Heart left ventricle (tissue), 13 donors: ENCODE measurements at regions not wholly inside any gene's neighbourhood (a gene's known extent, or its start where the extent isn't known, plus 50 kb on each side); places are given as distances from the start of the nearest gene placed in this dataset.

Experiments
- POLR2A ChIP-seq, 2 donors: fragments of 450-650 bp; IDR thresholded peaks; one replicate each; pipeline ENCODE4 v1.6.1; 2017; ENCODE audit warnings: antibody characterized with exemption in 2 of 2, mild to moderate bottlenecking in 2 of 2, moderate library complexity in 2 of 2
- TF ChIP-seq, protein P1 (sequence below), 12 donors: fragments of 200-600 bp; sonication (generic) in 4 of 12; IDR thresholded peaks; one replicate each; pipeline versions ENCODE4 v1.5.0 to v1.8.0; 2018 to 2022; ENCODE audit warnings: antibody characterized with exemption in 12 of 12, mild to moderate bottlenecking in 5 of 12
- donor health status: ischemic (EF 13 %, LVEDD 7.1; RV severe dilation, severe dysfunction).
- donor health status: DM: no; HTN: yes; CAD: no.
- donor health status: DM: no; HTN: no; CAD: no.
- donor health status: ischemic (EF 25% LVEDD 6.9; RV normal size, moderate dysfunction).
- donor health status: ischemic (EF 25% LVEDD 5.7; RV mildly dilated, moderate dysfunction).
- donor health status: ischemic (EF 35%, LVEDD 5.7; RV mildly dilated, moderate dysfunction).
- donor health status: nonischemic (EF 11% LVEDD 7.7; RV severe dilation, severe dysfunction).
- donor health status: DM: yes; HTN: yes; CAD: no.
- donor health status: PGD.
- donor health status: ischemic (EF 29% LVEDD 5.4; RV normal size, mild dysfunction).
- donor health status: nonischemic (EF 23%, LVEDD 6.1; RV moderate dilation, normal function).

DNA sequence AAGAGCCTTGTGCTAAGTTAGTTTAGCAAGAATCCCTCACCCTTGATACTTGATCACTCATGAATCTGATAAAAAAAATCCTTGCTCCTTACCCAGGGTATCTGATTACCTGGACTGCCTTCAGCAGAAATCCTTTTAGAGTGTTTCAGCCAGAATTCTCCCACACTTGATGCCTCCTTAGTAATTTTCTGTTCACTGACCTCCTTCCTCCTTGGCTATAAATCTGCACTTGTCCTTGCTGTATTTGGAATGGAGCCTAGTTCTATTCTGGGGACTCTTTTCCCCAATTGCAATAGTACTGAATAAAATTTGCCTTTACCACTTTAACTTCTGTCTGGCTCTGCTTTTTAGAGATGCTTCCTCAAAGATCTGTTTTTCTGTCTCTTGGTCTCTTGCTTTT, 84.9 kb downstream of the RPS24 start:
- TF ChIP-seq, protein P1, sequence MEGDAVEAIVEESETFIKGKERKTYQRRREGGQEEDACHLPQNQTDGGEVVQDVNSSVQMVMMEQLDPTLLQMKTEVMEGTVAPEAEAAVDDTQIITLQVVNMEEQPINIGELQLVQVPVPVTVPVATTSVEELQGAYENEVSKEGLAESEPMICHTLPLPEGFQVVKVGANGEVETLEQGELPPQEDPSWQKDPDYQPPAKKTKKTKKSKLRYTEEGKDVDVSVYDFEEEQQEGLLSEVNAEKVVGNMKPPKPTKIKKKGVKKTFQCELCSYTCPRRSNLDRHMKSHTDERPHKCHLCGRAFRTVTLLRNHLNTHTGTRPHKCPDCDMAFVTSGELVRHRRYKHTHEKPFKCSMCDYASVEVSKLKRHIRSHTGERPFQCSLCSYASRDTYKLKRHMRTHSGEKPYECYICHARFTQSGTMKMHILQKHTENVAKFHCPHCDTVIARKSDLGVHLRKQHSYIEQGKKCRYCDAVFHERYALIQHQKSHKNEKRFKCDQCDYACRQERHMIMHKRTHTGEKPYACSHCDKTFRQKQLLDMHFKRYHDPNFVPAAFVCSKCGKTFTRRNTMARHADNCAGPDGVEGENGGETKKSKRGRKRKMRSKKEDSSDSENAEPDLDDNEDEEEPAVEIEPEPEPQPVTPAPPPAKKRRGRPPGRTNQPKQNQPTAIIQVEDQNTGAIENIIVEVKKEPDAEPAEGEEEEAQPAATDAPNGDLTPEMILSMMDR (IDR thresholded peaks at IDR 0.05) = no peak
- TF ChIP-seq POLR2A (IDR thresholded peaks at IDR 0.05) = no peak
